ENCODE measurements at regions not wholly inside any gene's neighbourhood (a gene's known extent, or its start where the extent isn't known, plus 50 kb on each side); places are given as distances from the start of the nearest gene placed in this dataset.

DNA sequence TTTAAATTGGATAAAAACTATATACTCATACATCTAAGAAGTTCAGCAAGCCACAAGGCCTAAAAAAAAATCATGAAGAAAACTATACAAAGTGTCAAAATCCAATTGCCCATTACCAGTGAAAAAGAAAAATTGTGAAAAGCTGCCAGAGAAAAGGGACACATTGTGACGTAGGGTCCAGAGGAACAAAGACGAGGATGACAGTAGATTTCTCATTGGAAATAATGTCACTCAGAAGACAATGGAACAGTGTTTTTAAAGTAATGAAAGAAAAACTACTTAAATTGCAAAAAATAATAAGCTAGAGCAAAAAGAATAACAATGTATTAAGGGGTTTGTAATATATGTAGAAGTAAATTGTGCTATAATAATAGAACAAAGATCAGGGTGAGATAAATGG lies 195.2 kb downstream of the EFNB2 start:
- Histone ChIP-seq H3K27me3 (ENCODE audit: control insufficient read depth, insufficient read depth, low read length, poor library complexity, severe bottlenecking) (no peaks in the 10 kb centered on the region), H3K9me3 (ENCODE audit: control insufficient read depth, low read length) (peaks cover 33% of the 10 kb centered on the region), H3K4me3 (ENCODE audit: low read length) (peak overlapping the region; percentile 31), H3K9ac (ENCODE audit: extremely low read depth, low read length, poor library complexity, severe bottlenecking) (no peak overlapping the region), H3K27ac (ENCODE audit: low read depth, low read length) (no peak overlapping the region), H3K4me1 (ENCODE audit: control insufficient read depth, insufficient read depth, low read length) (no peaks in the 10 kb centered on the region), H3K36me3 (ENCODE audit: control insufficient read depth, insufficient read depth, low read length) (no peaks in the 10 kb centered on the region)
- Mint-ChIP-seq H3K4me1 (peaks cover 16% of the 10 kb centered on the region), H3K9me3 (peaks cover 36% of the 10 kb centered on the region), H3K4me3 (no peak overlapping the region), H3K36me3 (ENCODE audit: low read depth) (peaks cover 12% of the 10 kb centered on the region), H3K27ac (no peak overlapping the region), H3K27me3 (ENCODE audit: insufficient read depth) (peaks cover 5% of the 10 kb centered on the region)
- 88 to 100% methylated on average over 2 of the region's 2 CpGs for WGBS, 2 experiments (ENCODE audit: insufficient coverage in 1 of 2, insufficient read length in 1 of 2)
- TF ChIP-seq, protein P1, sequence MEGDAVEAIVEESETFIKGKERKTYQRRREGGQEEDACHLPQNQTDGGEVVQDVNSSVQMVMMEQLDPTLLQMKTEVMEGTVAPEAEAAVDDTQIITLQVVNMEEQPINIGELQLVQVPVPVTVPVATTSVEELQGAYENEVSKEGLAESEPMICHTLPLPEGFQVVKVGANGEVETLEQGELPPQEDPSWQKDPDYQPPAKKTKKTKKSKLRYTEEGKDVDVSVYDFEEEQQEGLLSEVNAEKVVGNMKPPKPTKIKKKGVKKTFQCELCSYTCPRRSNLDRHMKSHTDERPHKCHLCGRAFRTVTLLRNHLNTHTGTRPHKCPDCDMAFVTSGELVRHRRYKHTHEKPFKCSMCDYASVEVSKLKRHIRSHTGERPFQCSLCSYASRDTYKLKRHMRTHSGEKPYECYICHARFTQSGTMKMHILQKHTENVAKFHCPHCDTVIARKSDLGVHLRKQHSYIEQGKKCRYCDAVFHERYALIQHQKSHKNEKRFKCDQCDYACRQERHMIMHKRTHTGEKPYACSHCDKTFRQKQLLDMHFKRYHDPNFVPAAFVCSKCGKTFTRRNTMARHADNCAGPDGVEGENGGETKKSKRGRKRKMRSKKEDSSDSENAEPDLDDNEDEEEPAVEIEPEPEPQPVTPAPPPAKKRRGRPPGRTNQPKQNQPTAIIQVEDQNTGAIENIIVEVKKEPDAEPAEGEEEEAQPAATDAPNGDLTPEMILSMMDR (conservative IDR thresholded peaks at IDR 0.05), result no peak
- no peak for DNase-seq

DNA sequence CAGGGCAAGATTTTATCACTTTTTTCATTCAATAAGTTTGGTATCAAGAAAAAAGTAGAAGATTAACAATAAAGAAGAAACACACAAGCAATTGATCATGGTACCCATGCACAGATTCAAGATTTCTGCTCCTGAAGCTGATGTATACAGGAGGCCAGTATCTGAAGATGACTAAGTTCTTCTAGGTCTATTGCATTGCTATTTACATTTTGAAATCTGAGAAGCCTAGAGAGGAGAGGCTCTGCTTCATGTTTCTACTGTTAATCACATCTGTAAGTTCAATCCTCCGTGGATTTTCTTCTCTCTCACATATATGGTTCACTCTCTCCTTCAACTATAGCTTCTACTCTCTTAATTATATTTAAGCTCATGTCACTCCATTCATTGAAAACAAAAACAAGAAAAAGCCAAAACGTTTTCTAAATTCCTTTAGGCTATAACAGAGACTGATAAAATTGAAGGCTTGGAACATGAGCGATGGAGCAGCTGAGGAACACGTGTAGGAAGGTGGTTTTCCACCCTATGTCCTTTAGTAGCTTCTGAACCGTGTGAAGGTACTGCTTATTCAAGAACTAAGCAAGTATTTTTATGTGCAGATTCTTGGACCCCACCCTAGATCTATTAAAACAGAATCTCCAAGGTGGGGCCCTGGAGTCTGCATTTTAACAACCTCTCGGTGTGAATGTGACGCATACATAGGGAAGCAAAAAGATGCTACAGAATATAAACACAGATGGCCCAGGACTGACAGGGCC lies 198.2 kb downstream of the EFNB2 start:
- peaks cover 12% of the 10 kb centered on the region for H3K36me3 Mint-ChIP-seq (ENCODE audit: low read depth)
- H3K4me1 Mint-ChIP-seq, result no peaks in the 10 kb centered on the region
- Histone ChIP-seq H3K36me3 (ENCODE audit: control insufficient read depth, insufficient read depth, low read length) (no peaks in the 10 kb centered on the region), H3K27ac (ENCODE audit: low read depth, low read length) (no peak overlapping the region), H3K9me3 (ENCODE audit: control insufficient read depth, low read length) (peaks cover 33% of the 10 kb centered on the region), H3K27me3 (ENCODE audit: control insufficient read depth, insufficient read depth, low read length, poor library complexity, severe bottlenecking) (peaks cover 5% of the 10 kb centered on the region), H3K9ac (ENCODE audit: extremely low read depth, low read length, poor library complexity, severe bottlenecking) (no peak overlapping the region), H3K4me3 (ENCODE audit: low read length) (no peak overlapping the region), H3K4me1 (ENCODE audit: control insufficient read depth, insufficient read depth, low read length) (no peaks in the 10 kb centered on the region)
- no peak overlapping the region for H3K4me3 Mint-ChIP-seq
- no peak for DNase-seq
- H3K27me3 Mint-ChIP-seq (ENCODE audit: insufficient read depth), result no peaks in the 10 kb centered on the region
- peaks cover 35% of the 10 kb centered on the region for H3K9me3 Mint-ChIP-seq
- H3K27ac Mint-ChIP-seq, result no peak overlapping the region
- WGBS, 2 experiments (ENCODE audit: insufficient coverage in 1 of 2, insufficient read length in 1 of 2), result 89 to 90% methylated on average over 5 to 7 of the region's 7 CpGs
- TF ChIP-seq, protein P1 (conservative IDR thresholded peaks at IDR 0.05), result no peak

DNA sequence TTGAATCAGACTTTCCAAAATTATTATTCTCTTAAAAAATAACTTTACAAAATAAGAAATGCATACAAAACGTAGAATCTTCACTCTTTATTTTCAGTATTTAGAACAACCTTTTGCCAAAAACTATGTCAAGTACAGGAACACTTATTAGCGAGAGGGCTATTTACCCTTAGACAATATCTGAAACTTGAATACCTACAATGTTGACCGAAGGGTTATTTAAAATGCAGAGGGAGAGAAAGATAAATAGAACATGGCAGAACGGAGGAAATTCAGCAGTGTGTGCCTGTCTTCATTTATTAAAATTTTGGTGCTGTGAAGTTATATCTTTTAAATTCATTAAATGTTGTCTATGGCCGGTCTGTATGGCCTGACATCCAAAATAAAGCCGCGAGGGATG lies 198.8 kb downstream of the EFNB2 start:
- 95 to 100% methylated on average over 2 to 7 of the region's 7 CpGs for WGBS, 2 experiments (ENCODE audit: insufficient coverage in 1 of 2, insufficient read length in 1 of 2)

More for the DNA sequence above, 198.8 kb downstream of the EFNB2 start:
- Histone ChIP-seq H3K27ac (ENCODE audit: low read depth, low read length) (no peak overlapping the region), H3K4me1 (ENCODE audit: control insufficient read depth, insufficient read depth, low read length) (no peaks in the 10 kb centered on the region), H3K27me3 (ENCODE audit: control insufficient read depth, insufficient read depth, low read length, poor library complexity, severe bottlenecking) (peaks cover 5% of the 10 kb centered on the region), H3K36me3 (ENCODE audit: control insufficient read depth, insufficient read depth, low read length) (no peaks in the 10 kb centered on the region), H3K4me3 (ENCODE audit: low read length) (no peak overlapping the region), H3K9me3 (ENCODE audit: control insufficient read depth, low read length) (peaks cover 30% of the 10 kb centered on the region), H3K9ac (ENCODE audit: extremely low read depth, low read length, poor library complexity, severe bottlenecking) (no peak overlapping the region)
- H3K36me3 Mint-ChIP-seq (ENCODE audit: low read depth), result peaks cover 10% of the 10 kb centered on the region
- H3K4me1 Mint-ChIP-seq, result no peaks in the 10 kb centered on the region
- no peak overlapping the region for H3K4me3 Mint-ChIP-seq
- H3K27ac Mint-ChIP-seq, result no peak overlapping the region
- H3K9me3 Mint-ChIP-seq, result peaks cover 33% of the 10 kb centered on the region
- peaks cover 5% of the 10 kb centered on the region for H3K27me3 Mint-ChIP-seq (ENCODE audit: insufficient read depth)
- DNase-seq, result no peak
- TF ChIP-seq, protein P1 (conservative IDR thresholded peaks at IDR 0.05), result no peak

All from endodermal cell (in vitro differentiated cells).